ENCODE measurements at regions not wholly inside any gene's neighbourhood (a gene's known extent, or its start where the extent isn't known, plus 50 kb on each side); places are given as distances from the start of the nearest gene placed in this dataset.

DNA sequence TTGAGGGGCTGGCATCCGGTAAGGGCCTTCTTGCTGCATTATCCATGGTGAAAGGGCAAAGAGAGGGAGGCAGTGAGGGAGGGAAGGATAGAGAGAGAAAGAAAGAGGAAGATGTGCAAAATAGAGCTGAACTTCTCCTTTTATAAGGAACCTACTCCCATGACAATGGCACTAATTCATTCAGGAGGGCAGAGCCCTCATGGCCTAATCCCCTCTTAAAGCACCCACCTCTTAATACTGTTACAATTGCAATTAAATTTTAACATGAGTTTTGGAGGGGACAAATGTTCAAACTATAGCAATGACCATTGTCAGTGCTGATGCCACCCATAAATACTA lies 60.2 kb downstream of the CXCR4 start:
- intact Hi-C loops (cut with micrococcal nuclease): no loop called here
- ChIA-PET CTCF (interaction anchor here (0.6 to 2.3 kb wide), 3 partner anchors 61 to 978 kb away, joined by 3 to 6 read pairs (median 3); no protein-coding TSS in a partner anchor), POLR2A (interaction anchor here (0.6 to 0.8 kb wide), 3 partner anchors 10 to 261 kb away, joined by 3 to 4 read pairs (median 3); no protein-coding TSS in a partner anchor)
- H3K79me2 ChIP-seq (ENCODE audit: control insufficient read depth, insufficient read depth, low read length): no peaks in the 10 kb centered on the region
- H3K36me3 ChIP-seq (replicated peaks in 1 of 2; ENCODE audit: control extremely low read depth in 1 of 2, control insufficient read depth in 1 of 2, extremely low read depth in 1 of 2, insufficient read depth in 2 of 2, low read length in 1 of 2): no peaks in the 10 kb centered on the region
- 0% methylated on average over 1 of the region's 1 CpG for WGBS (ENCODE audit: insufficient coverage)
- no peaks in the 10 kb centered on the region for H3K27me3 ChIP-seq (replicated peaks in 1 of 4; ENCODE audit: control extremely low read depth in 1 of 4, control insufficient read depth in 3 of 4, insufficient read depth in 4 of 4, low read length in 3 of 4)
- H3K9ac ChIP-seq (ENCODE audit: low read length): no peak overlapping the region
- H3K4me3 Mint-ChIP-seq: peak overlapping the region; percentile 72
- H3K9me3 ChIP-seq (ENCODE audit: control extremely low read depth in 1 of 3, control insufficient read depth in 2 of 3, insufficient read depth in 1 of 3, low read length in 2 of 3): no peaks in the 10 kb centered on the region
- no peak overlapping the region for H3K27ac ChIP-seq (ENCODE audit: low read length in 2 of 2)
- ATAC-seq (ENCODE audit: low read depth): no peak
- TF ChIP-seq, protein P1, sequence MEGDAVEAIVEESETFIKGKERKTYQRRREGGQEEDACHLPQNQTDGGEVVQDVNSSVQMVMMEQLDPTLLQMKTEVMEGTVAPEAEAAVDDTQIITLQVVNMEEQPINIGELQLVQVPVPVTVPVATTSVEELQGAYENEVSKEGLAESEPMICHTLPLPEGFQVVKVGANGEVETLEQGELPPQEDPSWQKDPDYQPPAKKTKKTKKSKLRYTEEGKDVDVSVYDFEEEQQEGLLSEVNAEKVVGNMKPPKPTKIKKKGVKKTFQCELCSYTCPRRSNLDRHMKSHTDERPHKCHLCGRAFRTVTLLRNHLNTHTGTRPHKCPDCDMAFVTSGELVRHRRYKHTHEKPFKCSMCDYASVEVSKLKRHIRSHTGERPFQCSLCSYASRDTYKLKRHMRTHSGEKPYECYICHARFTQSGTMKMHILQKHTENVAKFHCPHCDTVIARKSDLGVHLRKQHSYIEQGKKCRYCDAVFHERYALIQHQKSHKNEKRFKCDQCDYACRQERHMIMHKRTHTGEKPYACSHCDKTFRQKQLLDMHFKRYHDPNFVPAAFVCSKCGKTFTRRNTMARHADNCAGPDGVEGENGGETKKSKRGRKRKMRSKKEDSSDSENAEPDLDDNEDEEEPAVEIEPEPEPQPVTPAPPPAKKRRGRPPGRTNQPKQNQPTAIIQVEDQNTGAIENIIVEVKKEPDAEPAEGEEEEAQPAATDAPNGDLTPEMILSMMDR (IDR thresholded peaks at IDR 0.05): no peak
- no peak for TF ChIP-seq EZH2 (IDR thresholded peaks at IDR 0.05; ENCODE audit: borderline replicate concordance, insufficient read depth, low read depth, low read length, poor library complexity, severe bottlenecking)
- peak; percentile 30 for DNase-seq
- no peaks in the 10 kb centered on the region for H3K9me3 Mint-ChIP-seq (ENCODE audit: insufficient read depth)
- H3K4me3 ChIP-seq (ENCODE audit: control extremely low read depth in 1 of 5, extremely low read depth in 1 of 5, insufficient read depth in 1 of 5, low read depth in 2 of 5, low read length in 4 of 5): peak overlapping the region in 1 of 5 experiments; percentile 3
- H3K4me1 ChIP-seq (ENCODE audit: control insufficient read depth in 2 of 2, insufficient read depth in 2 of 2, low read length in 2 of 2): peaks cover 38 to 55% of the 10 kb centered on the region in 2 donors
- H3K4me1 Mint-ChIP-seq: peaks cover 70% of the 10 kb centered on the region
- peak overlapping the region; percentile 31 for H3K4me2 ChIP-seq (replicated peaks; ENCODE audit: low read depth, low read length, poor library complexity, severe bottlenecking)
- no peak overlapping the region for H2AFZ ChIP-seq (ENCODE audit: insufficient read depth, low read depth, low read length, poor library complexity, severe bottlenecking)
- H4K20me1 ChIP-seq (ENCODE audit: control insufficient read depth, insufficient read depth, low read length, poor library complexity, severe bottlenecking): no peaks in the 10 kb centered on the region
- no peaks in the 10 kb centered on the region for H3K27me3 Mint-ChIP-seq
- peak overlapping the region; percentile 64 for H3K27ac Mint-ChIP-seq

DNA sequence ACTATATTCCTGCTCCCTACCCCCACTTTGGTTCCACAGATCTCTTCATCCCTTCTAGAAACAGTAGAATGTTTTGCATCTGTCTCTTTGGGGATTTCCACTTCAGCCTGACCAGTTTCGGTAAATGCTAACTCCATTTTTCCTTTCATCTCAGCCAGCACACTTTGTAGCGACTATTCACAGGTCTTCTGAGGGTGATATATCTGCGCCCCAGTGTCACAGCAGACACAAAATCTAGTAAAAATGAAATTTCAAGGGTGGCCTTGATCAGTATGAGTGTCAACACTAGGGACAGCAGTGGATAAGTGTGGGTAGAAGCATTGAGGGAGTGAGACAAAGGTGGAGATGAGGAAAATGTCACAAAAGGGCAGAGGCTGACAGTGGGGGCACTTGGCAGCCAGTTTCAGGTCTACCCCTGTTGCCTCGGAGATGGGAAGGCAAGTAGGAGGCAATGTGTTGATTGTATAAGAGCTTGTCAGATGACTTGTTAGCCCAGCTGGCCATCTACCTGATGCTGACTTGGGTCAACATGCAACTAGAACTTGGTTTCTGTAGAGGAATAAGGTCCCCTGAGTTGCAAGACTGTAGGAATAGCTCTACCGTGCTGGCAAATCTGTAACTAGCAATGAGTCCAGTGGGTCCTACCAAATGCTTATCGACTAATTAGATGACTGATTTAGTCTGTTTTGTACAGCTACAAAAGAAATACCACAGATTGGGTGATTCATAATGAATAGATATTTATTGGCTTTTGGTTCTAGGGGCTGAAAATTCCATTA lies 60.7 kb downstream of the CXCR4 start:
- WGBS (ENCODE audit: insufficient coverage): 78% methylated on average over 3 of the region's 6 CpGs
- ATAC-seq (ENCODE audit: low read depth) (peak; percentile 42), DNase-seq (peak; percentile 60)
- peak overlapping the region; percentile 72 for H3K4me3 Mint-ChIP-seq
- TF ChIP-seq, protein P1 (IDR thresholded peaks at IDR 0.05): no peak
- TF ChIP-seq EZH2 (IDR thresholded peaks at IDR 0.05; ENCODE audit: borderline replicate concordance, insufficient read depth, low read depth, low read length, poor library complexity, severe bottlenecking): no peak
- Histone ChIP-seq H3K4me3 (ENCODE audit: control extremely low read depth in 1 of 5, extremely low read depth in 1 of 5, insufficient read depth in 1 of 5, low read depth in 2 of 5, low read length in 4 of 5) (peak overlapping the region in 1 of 5 experiments; percentile 3), H3K27ac (ENCODE audit: low read length in 2 of 2) (peak overlapping the region in 1 of 2 donors; percentile 12), H2AFZ (ENCODE audit: insufficient read depth, low read depth, low read length, poor library complexity, severe bottlenecking) (peak overlapping the region; percentile 2), H3K36me3 (replicated peaks in 1 of 2; ENCODE audit: control extremely low read depth in 1 of 2, control insufficient read depth in 1 of 2, extremely low read depth in 1 of 2, insufficient read depth in 2 of 2, low read length in 1 of 2) (no peaks in the 10 kb centered on the region), H3K4me2 (replicated peaks; ENCODE audit: low read depth, low read length, poor library complexity, severe bottlenecking) (peak overlapping the region; percentile 31), H3K9ac (ENCODE audit: low read length) (peak overlapping the region; percentile 27), H4K20me1 (ENCODE audit: control insufficient read depth, insufficient read depth, low read length, poor library complexity, severe bottlenecking) (no peaks in the 10 kb centered on the region), H3K9me3 (ENCODE audit: control extremely low read depth in 1 of 3, control insufficient read depth in 2 of 3, insufficient read depth in 1 of 3, low read length in 2 of 3) (no peaks in the 10 kb centered on the region), H3K4me1 (ENCODE audit: control insufficient read depth in 2 of 2, insufficient read depth in 2 of 2, low read length in 2 of 2) (peaks cover 42 to 58% of the 10 kb centered on the region in 2 donors), H3K79me2 (ENCODE audit: control insufficient read depth, insufficient read depth, low read length) (no peaks in the 10 kb centered on the region), H3K27me3 (replicated peaks in 1 of 4; ENCODE audit: control extremely low read depth in 1 of 4, control insufficient read depth in 3 of 4, insufficient read depth in 4 of 4, low read length in 3 of 4) (no peaks in the 10 kb centered on the region)
- peaks cover 70% of the 10 kb centered on the region for H3K4me1 Mint-ChIP-seq
- H3K27ac Mint-ChIP-seq: peak overlapping the region; percentile 64
- no peaks in the 10 kb centered on the region for H3K27me3 Mint-ChIP-seq
- no peaks in the 10 kb centered on the region for H3K9me3 Mint-ChIP-seq (ENCODE audit: insufficient read depth)
- intact Hi-C loops (cut with micrococcal nuclease): no loop called here
- POLR2A ChIA-PET: interaction anchor here (0.6 to 0.8 kb wide), 2 partner anchors 10 to 30 kb away, joined by 3 to 4 read pairs; no protein-coding TSS in a partner anchor
- CTCF ChIA-PET: interaction anchor here (0.5 to 2.3 kb wide), 7 partner anchors 52 to 327 kb away, joined by 3 to 6 read pairs (median 3); no protein-coding TSS in a partner anchor
